ENCODE measurements at regions not wholly inside any gene's neighbourhood (a gene's known extent, or its start where the extent isn't known, plus 50 kb on each side); places are given as distances from the start of the nearest gene placed in this dataset.
A peak's percentile ranks its signal among the peaks of the same experiment; 100 is the strongest.

GRCh38 chr1:208421486-208421885 is 177.3 kb upstream of the PLXNA2 start:
- TF ChIP-seq ZNF331 (CRISPR knock-in tag; IDR thresholded peaks at IDR 0.05; ENCODE audit: low read depth) (no peak), POLR2AphosphoS5 (IDR thresholded peaks at IDR 0.05; ENCODE audit: low read depth) (no peak), STAT1 (IDR thresholded peaks at IDR 0.05; ENCODE audit: unreplicated experiment) (no peak), CTCF (conservative IDR thresholded peaks at IDR 0.05; ENCODE audit: low read depth in 2 of 2) (no peak), NANOG (IDR thresholded peaks at IDR 0.05; ENCODE audit: borderline replicate concordance) (no peak), ZNF114 (CRISPR knock-in tag; IDR thresholded peaks at IDR 0.05) (no peak), JUNB (IDR thresholded peaks at IDR 0.05; ENCODE audit: unreplicated experiment) (no peak), REST (IDR thresholded peaks at IDR 0.05; ENCODE audit: unreplicated experiment) (no peak), EZH2 (IDR thresholded peaks at IDR 0.05; ENCODE audit: low read depth, unreplicated experiment) (no peak), CREB1 (CRISPR knock-in tag; IDR thresholded peaks at IDR 0.05; ENCODE audit: low read depth) (no peak), ZNF462 (CRISPR knock-in tag; IDR thresholded peaks at IDR 0.05) (no peak), EZH2phosphoT487 (IDR thresholded peaks at IDR 0.05; ENCODE audit: unreplicated experiment) (no peak)
- TF ChIP-seq, protein P1, sequence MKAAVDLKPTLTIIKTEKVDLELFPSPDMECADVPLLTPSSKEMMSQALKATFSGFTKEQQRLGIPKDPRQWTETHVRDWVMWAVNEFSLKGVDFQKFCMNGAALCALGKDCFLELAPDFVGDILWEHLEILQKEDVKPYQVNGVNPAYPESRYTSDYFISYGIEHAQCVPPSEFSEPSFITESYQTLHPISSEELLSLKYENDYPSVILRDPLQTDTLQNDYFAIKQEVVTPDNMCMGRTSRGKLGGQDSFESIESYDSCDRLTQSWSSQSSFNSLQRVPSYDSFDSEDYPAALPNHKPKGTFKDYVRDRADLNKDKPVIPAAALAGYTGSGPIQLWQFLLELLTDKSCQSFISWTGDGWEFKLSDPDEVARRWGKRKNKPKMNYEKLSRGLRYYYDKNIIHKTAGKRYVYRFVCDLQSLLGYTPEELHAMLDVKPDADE (IDR thresholded peaks at IDR 0.05): no peak
- 0 out of 2 replicates have a peak overlapping the region, but pooled peaks have one; percentile 43 for H3K4me2 ChIP-seq
- H3K4me1 ChIP-seq (ENCODE audit: insufficient read depth): no peaks in the 10 kb centered on the region; the same call in 1 of the 2 replicates
- peaks cover 3% of the 10 kb centered on the region; the same call in 1 of the 2 replicates for H3K9me2 ChIP-seq (ENCODE audit: insufficient read depth)
- Mint-ChIP-seq H3K36me3 (ENCODE audit: low read depth) (no peaks in the 10 kb centered on the region), H3K9me3 (no peaks in the 10 kb centered on the region), H3K27me3 (ENCODE audit: insufficient read depth, low read depth, poor library complexity) (peaks cover 3% of the 10 kb centered on the region), H3K4me1 (peaks cover 7% of the 10 kb centered on the region), H3K27ac (no peak overlapping the region), H3K4me3 (no peak overlapping the region)
- no peaks in the 10 kb centered on the region for H3K27me3 ChIP-seq (ENCODE audit: insufficient read depth)
- DNase-seq (ENCODE audit: low spot score) (peak; percentile 17), ATAC-seq (no peak)
- H3K27ac ChIP-seq (ENCODE audit: low read depth): no peak overlapping the region
- H3F3A ChIP-seq (replicated peaks; ENCODE audit: low read depth): no peaks in the 10 kb centered on the region
- peak overlapping the region; percentile 89; the same call in 1 of the 2 replicates for H2AFZ ChIP-seq
- H3K36me3 ChIP-seq (ENCODE audit: insufficient read depth): no peaks in the 10 kb centered on the region
- H3K79me2 ChIP-seq (replicated peaks; ENCODE audit: insufficient read depth): no peaks in the 10 kb centered on the region
- no peak overlapping the region for H3K4me3 ChIP-seq
- H4K20me1 ChIP-seq (replicated peaks; ENCODE audit: insufficient read depth): no peaks in the 10 kb centered on the region

Measured in GM23338 (cell line).